Parathyroid adenoma (tissue), 2 donors: ENCODE measurements at regions not wholly inside any gene's neighbourhood (a gene's known extent, or its start where the extent isn't known, plus 50 kb on each side); places are given as distances from the start of the nearest gene placed in this dataset.

Experiments
- H2AFZ ChIP-seq: fragments of 300-600 bp; sonication (generic); one replicate; pipeline ENCODE4 v1.7.0; 2017; ENCODE audit warnings: antibody characterized with exemption, mild to moderate bottlenecking
- H3K27ac ChIP-seq: fragments of 300-600 bp; sonication (generic); one replicate; pipeline ENCODE4 v1.7.0; 2017
- H3K27me3 ChIP-seq: fragments of 300-600 bp; sonication (generic); one replicate; pipeline ENCODE4 v1.7.0; 2017; ENCODE audit warnings: low read length; ENCODE audit not compliant: control insufficient read depth, insufficient read depth
- H3K36me3 ChIP-seq: fragments of 300-600 bp; sonication (generic); one replicate; pipeline ENCODE4 v1.7.0; 2017; ENCODE audit warnings: low read length; ENCODE audit not compliant: control insufficient read depth, insufficient read depth
- H3K4me1 ChIP-seq: fragments of 300-600 bp; sonication (generic); one replicate; pipeline ENCODE4 v1.7.0; 2017; ENCODE audit warnings: control low read depth
- H3K4me2 ChIP-seq: fragments of 300-600 bp; sonication (generic); one replicate; pipeline ENCODE4 v1.7.0; 2017; ENCODE audit warnings: low read length
- H3K4me3 ChIP-seq: fragments of 300-600 bp; sonication (generic); one replicate; pipeline ENCODE4 v1.7.0; 2017; ENCODE audit warnings: low read depth, low read length
- H3K79me2 ChIP-seq: fragments of 300-600 bp; sonication (generic); one replicate; pipeline ENCODE4 v1.7.0; 2017; ENCODE audit warnings: control low read depth
- H3K9ac ChIP-seq: fragments of 300-600 bp; sonication (generic); one replicate; pipeline ENCODE4 v1.7.0; 2017; ENCODE audit warnings: mild to moderate bottlenecking
- H3K9me3 ChIP-seq: fragments of 300-600 bp; sonication (generic); one replicate; pipeline ENCODE4 v1.7.0; 2017; ENCODE audit warnings: low read length; ENCODE audit not compliant: control insufficient read depth
- TF ChIP-seq, protein P1 (sequence below): fragments of 300-600 bp; sonication (generic); IDR thresholded peaks from one replicate; pipeline ENCODE4 v1.7.0; 2017; ENCODE audit warnings: antibody characterized with exemption, mild to moderate bottlenecking
- donor health status: primary hyperparathyroidism.

DNA sequence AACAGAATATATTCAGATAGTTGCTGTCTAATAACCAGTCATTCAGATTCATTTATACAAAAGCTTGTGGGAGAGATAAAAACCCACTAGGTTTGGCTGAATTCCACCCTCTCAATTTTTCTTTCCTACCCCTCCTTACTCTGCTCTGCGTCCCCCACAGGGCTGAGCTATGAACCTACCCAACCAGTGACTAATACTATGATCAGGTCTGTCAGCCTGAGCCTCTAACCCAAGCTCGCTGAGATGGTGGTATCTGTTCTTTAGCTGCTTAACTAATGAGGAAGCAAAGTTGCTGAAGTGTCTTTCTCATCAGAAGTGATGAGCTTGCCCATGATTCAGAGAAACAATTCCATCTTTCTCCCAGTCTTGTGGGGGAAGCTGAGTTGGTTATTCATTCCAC, 248.7 kb upstream of the GPR26 start:
- Histone ChIP-seq H3K9me3 (no peaks in the 10 kb centered on the region), H3K4me3 (no peak overlapping the region), H3K27me3 (no peaks in the 10 kb centered on the region), H3K27ac (no peak overlapping the region), H2AFZ (no peak overlapping the region), H3K36me3 (no peaks in the 10 kb centered on the region), H3K4me2 (no peak overlapping the region), H3K79me2 (no peaks in the 10 kb centered on the region), H3K4me1 (no peaks in the 10 kb centered on the region), H3K9ac (no peak overlapping the region)
- TF ChIP-seq, protein P1, sequence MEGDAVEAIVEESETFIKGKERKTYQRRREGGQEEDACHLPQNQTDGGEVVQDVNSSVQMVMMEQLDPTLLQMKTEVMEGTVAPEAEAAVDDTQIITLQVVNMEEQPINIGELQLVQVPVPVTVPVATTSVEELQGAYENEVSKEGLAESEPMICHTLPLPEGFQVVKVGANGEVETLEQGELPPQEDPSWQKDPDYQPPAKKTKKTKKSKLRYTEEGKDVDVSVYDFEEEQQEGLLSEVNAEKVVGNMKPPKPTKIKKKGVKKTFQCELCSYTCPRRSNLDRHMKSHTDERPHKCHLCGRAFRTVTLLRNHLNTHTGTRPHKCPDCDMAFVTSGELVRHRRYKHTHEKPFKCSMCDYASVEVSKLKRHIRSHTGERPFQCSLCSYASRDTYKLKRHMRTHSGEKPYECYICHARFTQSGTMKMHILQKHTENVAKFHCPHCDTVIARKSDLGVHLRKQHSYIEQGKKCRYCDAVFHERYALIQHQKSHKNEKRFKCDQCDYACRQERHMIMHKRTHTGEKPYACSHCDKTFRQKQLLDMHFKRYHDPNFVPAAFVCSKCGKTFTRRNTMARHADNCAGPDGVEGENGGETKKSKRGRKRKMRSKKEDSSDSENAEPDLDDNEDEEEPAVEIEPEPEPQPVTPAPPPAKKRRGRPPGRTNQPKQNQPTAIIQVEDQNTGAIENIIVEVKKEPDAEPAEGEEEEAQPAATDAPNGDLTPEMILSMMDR: no peak

DNA sequence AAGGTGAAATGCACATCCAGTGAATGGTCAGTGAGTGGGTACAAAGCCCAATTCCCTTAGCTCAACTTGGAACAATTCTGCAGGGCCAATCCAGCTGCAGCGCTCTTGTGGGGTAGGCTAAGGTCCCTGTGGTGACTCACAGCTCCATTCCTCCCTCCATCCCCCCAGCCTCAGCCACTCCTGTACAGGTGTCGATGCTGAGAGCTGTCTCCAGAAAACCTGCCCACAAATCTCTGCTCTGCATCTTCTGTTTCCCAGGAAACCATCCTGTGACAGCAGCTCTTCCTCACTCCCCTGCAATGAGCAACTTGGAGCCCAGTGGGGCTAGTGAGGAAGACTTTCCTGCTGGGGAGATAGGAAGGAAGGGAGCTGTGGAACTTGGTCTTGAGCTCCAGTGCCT, 244.7 kb upstream of the GPR26 start:
- TF ChIP-seq, protein P1: no peak
- Histone ChIP-seq H3K9ac (no peak overlapping the region), H3K36me3 (no peaks in the 10 kb centered on the region), H2AFZ (no peak overlapping the region), H3K27ac (no peak overlapping the region), H3K27me3 (no peaks in the 10 kb centered on the region), H3K9me3 (no peaks in the 10 kb centered on the region), H3K4me1 (no peaks in the 10 kb centered on the region), H3K79me2 (no peaks in the 10 kb centered on the region), H3K4me3 (no peak overlapping the region), H3K4me2 (no peak overlapping the region)

DNA sequence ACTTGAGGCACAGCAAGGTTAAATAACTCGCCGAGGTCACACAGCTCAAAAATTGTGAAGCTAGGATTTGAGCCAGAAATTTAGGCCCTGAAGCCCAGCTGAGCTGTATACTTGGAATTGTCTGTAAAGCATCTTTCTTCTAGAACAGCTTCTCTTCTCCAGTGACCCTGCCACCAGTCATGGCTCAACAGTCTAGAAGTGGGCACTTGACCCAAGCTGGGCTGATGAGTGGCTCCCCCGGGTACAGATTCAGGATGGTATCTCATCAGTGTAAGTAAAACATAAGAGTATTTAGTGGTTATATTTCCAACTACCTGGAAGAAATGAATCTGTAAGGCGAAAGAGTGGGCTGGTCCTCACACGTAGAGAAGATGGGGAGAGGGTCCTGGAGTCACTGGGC, 243.9 kb upstream of the GPR26 start:
- Histone ChIP-seq H3K4me1 (no peaks in the 10 kb centered on the region), H2AFZ (no peak overlapping the region), H3K27ac (no peak overlapping the region), H3K79me2 (no peaks in the 10 kb centered on the region), H3K36me3 (no peaks in the 10 kb centered on the region), H3K27me3 (no peaks in the 10 kb centered on the region), H3K9me3 (no peaks in the 10 kb centered on the region), H3K4me3 (no peak overlapping the region), H3K9ac (no peak overlapping the region), H3K4me2 (no peak overlapping the region)
- TF ChIP-seq, protein P1: no peak

DNA sequence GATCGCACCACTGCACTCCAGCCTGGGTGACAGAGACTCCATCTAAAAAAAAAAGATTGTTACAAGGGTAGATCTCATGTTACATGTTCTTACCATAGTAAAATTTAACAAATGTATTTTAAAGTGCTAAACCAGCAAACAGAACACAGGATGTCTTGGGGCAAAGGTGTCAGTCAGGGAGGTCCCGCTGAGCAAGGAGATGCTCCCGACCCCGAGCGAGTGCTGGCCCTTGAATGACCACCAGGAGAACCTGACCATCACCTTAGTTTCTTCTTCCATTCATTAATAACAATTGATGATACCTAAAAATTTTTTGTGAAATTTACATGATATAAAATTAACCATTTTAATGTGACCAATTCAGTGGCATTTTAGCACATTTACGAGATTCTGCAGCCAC, 241.6 kb upstream of the GPR26 start:
- Histone ChIP-seq H3K4me1 (no peaks in the 10 kb centered on the region), H3K9me3 (no peaks in the 10 kb centered on the region), H3K79me2 (no peaks in the 10 kb centered on the region), H3K4me2 (no peak overlapping the region), H2AFZ (no peak overlapping the region), H3K27me3 (no peaks in the 10 kb centered on the region), H3K27ac (no peak overlapping the region), H3K4me3 (no peak overlapping the region), H3K36me3 (no peaks in the 10 kb centered on the region), H3K9ac (no peak overlapping the region)
- TF ChIP-seq, protein P1: no peak

DNA sequence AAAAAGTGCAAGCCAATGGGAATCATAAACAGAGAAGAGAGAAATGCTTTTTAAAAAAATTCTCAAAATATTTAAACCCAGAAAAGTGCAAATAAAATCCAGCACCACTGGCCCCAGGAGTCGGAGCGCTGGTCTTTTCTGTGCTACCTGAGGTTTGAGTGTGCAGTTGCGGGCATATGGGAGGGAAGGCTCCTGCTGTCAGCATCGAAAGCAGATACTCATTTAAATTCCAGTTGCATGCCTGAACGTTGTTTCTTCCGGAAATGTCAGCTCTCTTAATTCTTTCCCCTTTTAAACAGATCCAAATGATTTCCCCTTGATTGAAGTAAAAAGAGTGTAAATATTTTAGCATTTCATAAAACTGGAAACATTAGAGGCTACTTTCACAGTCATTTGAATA, 240.5 kb upstream of the GPR26 start:
- H3K27me3 ChIP-seq: no peaks in the 10 kb centered on the region
- H3K36me3 ChIP-seq: no peaks in the 10 kb centered on the region

More for the DNA sequence above, 240.5 kb upstream of the GPR26 start:
- Histone ChIP-seq H2AFZ (no peak overlapping the region), H3K9me3 (no peaks in the 10 kb centered on the region), H3K9ac (no peak overlapping the region), H3K4me1 (no peaks in the 10 kb centered on the region), H3K79me2 (no peaks in the 10 kb centered on the region), H3K27ac (no peak overlapping the region), H3K4me3 (no peak overlapping the region), H3K4me2 (no peak overlapping the region)
- TF ChIP-seq, protein P1: no peak
